IMR-90 (cell line): ENCODE measurements at regions not wholly inside any gene's neighbourhood (a gene's known extent, or its start where the extent isn't known, plus 50 kb on each side); places are given as distances from the start of the nearest gene placed in this dataset.

Experiments
- ATAC-seq: fragments of 200-7000 bp; cut with Tn5 transposase; 2 replicates; pipeline ENCODE4 v1.9.1; 2020; ENCODE audit warnings: low read depth, mild to moderate bottlenecking, moderate library complexity
- BruUV-seq: library from RNA; stranded (reverse); fragments of 400-500 nt; replicated peaks from 2 replicates; lab custom pipeline; 2021; lab: Mats Ljungman, UMichigan
- CTCF ChIA-PET: fragments of 300-600 bp; formaldehyde crosslinking; extraction: SDS; loops from one replicate; lab custom pipeline; 2021; ENCODE audit warnings: antibody characterized with exemption; lab: Yijun Ruan, JAX
- POLR2A ChIA-PET: fragments of 300-600 bp; sonication (Branson Sonifier 250); formaldehyde crosslinking; loops from one replicate; lab custom pipeline; 2022; ENCODE audit warnings: antibody characterized with exemption; ENCODE audit not compliant: unreplicated experiment; lab: Charles Lee
- DNase-seq: peaks from one replicate; pipeline ENCODE4 v3.0.0; 2013
- H2AFZ ChIP-seq: replicated peaks from 2 replicates; pipeline ENCODE3; 2013; ENCODE audit warnings: low read length, mild to moderate bottlenecking; ENCODE audit not compliant: poor library complexity
- H2AK5ac ChIP-seq: 2 replicates; pipeline ENCODE4 v1.6.1; 2013; ENCODE audit warnings: low read depth, low read length, inconsistent platforms
- H2AK9ac ChIP-seq: replicated peaks from 2 replicates; pipeline ENCODE3; 2013; ENCODE audit warnings: mild to moderate bottlenecking, low read depth, low read length, moderate library complexity; ENCODE audit not compliant: poor library complexity
- H2BK120ac ChIP-seq: 2 replicates; pipeline ENCODE4 v1.6.1; 2013; ENCODE audit warnings: low read depth, low read length, inconsistent platforms
- H2BK15ac ChIP-seq: 3 replicates; pipeline ENCODE4 v1.6.1; 2013; ENCODE audit warnings: low read depth, low read length, inconsistent platforms
- H2BK20ac ChIP-seq: 2 replicates; pipeline ENCODE4 v1.6.1; 2013; ENCODE audit warnings: low read depth, mild to moderate bottlenecking, inconsistent platforms, low read length, moderate library complexity
- H2BK5ac ChIP-seq: 2 replicates; pipeline ENCODE4 v1.6.1; 2013; ENCODE audit warnings: mild to moderate bottlenecking, low read depth, low read length, inconsistent platforms; ENCODE audit not compliant: poor library complexity, severe bottlenecking
- H3K14ac ChIP-seq: replicated peaks from 2 replicates; pipeline ENCODE4 v1.6.1; 2013; ENCODE audit warnings: low read depth, low read length, inconsistent platforms
- H3K18ac ChIP-seq: 2 replicates; pipeline ENCODE4 v1.6.1; 2013; ENCODE audit warnings: low read depth, low read length, control low read depth
- H3K23ac ChIP-seq: 2 replicates; pipeline ENCODE4 v1.6.1; 2013; ENCODE audit warnings: low read depth, low read length, inconsistent platforms
- H3K27ac ChIP-seq: 2 replicates; pipeline ENCODE4 v1.5.1; 2013; ENCODE audit warnings: mild to moderate bottlenecking, control low read depth, low read length; ENCODE audit not compliant: insufficient read depth
- H3K27me3 ChIP-seq: 2 replicates; pipeline ENCODE4 v1.6.1; 2013; ENCODE audit warnings: low read length; ENCODE audit not compliant: control insufficient read depth, insufficient read depth
- H3K36me3 ChIP-seq: 2 replicates; pipeline ENCODE4 v1.6.1; 2013; ENCODE audit warnings: low read length, mixed read lengths; ENCODE audit not compliant: control insufficient read depth, insufficient read depth
- H3K4ac ChIP-seq: 2 replicates; pipeline ENCODE4 v1.6.1; 2013; ENCODE audit warnings: low read depth, low read length, inconsistent platforms
- H3K4me1 ChIP-seq: 2 replicates; pipeline ENCODE4 v1.6.1; 2013; ENCODE audit warnings: low read length, mixed read lengths; ENCODE audit not compliant: control insufficient read depth, insufficient read depth
- H3K4me2 ChIP-seq: 2 replicates; pipeline ENCODE4 v1.6.1; 2013; ENCODE audit warnings: low read depth, mild to moderate bottlenecking, control low read depth, low read length, moderate library complexity
- H3K4me3 ChIP-seq: 2 replicates; pipeline ENCODE4 v1.5.1; 2013; ENCODE audit warnings: low read depth, mild to moderate bottlenecking, control low read depth, low read length, moderate library complexity; ENCODE audit not compliant: insufficient read depth
- H3K56ac ChIP-seq: 2 replicates; pipeline ENCODE4 v1.6.1; 2013; ENCODE audit warnings: low read length, inconsistent platforms; ENCODE audit not compliant: insufficient read depth; ENCODE audit errors: extremely low read depth
- H3K79me1 ChIP-seq, 2 experiments: 2 replicates each; pipeline ENCODE4 v1.6.1; 2013; ENCODE audit warnings: low read length in 2 of 2, inconsistent platforms in 1 of 2, low read depth in 1 of 2
- H3K9ac ChIP-seq: 2 replicates; pipeline ENCODE4 v1.6.1; 2013; ENCODE audit warnings: low read depth, low read length, control low read depth
- H3K9me1 ChIP-seq: 2 replicates; pipeline ENCODE4 v1.6.1; 2013; ENCODE audit warnings: low read length, inconsistent platforms; ENCODE audit not compliant: insufficient read depth
- H3K9me3 ChIP-seq: 2 replicates; pipeline ENCODE4 v1.6.1; 2013; ENCODE audit warnings: low read length; ENCODE audit not compliant: control insufficient read depth, insufficient read depth
- H4K20me1 ChIP-seq: 2 replicates; pipeline ENCODE4 v1.6.1; 2013; ENCODE audit warnings: low read length, inconsistent platforms; ENCODE audit not compliant: insufficient read depth
- H4K5ac ChIP-seq: 2 replicates; pipeline ENCODE4 v1.6.1; 2013; ENCODE audit warnings: mild to moderate bottlenecking, low read depth, low read length, control low read depth
- H4K8ac ChIP-seq, 2 experiments: 2 replicates each; pipeline ENCODE4 v1.6.1; 2013; ENCODE audit warnings: low read depth in 2 of 2, low read length in 2 of 2, control low read depth in 1 of 2, inconsistent platforms in 1 of 2
- H4K91ac ChIP-seq: 2 replicates; pipeline ENCODE4 v1.6.1; 2013; ENCODE audit warnings: low read depth, low read length, inconsistent platforms; ENCODE audit not compliant: insufficient read depth
- CEBPB ChIP-seq: IDR thresholded peaks from 2 replicates; pipeline ENCODE4 v1.6.1; 2012; ENCODE audit warnings: low read depth, low read length, improper control_type of control experiment
- CHD1 ChIP-seq: IDR thresholded peaks from 2 replicates; pipeline ENCODE4 v1.6.1; 2012; ENCODE audit warnings: low read depth, low read length, improper control_type of control experiment
- ELK1 ChIP-seq: fragments of 150-350 bp; IDR thresholded peaks from 2 replicates; pipeline ENCODE4 v1.6.1; 2016; ENCODE audit warnings: low read depth, mild to moderate bottlenecking, low read length, moderate library complexity, borderline replicate concordance
- FOS ChIP-seq: fragments of 150-350 bp; IDR thresholded peaks from 2 replicates; pipeline ENCODE4 v1.6.1; 2016; ENCODE audit warnings: low read depth, low read length
- MAFK ChIP-seq: IDR thresholded peaks from 2 replicates; pipeline ENCODE4 v1.6.1; 2012; ENCODE audit warnings: low read depth, low read length, improper control_type of control experiment
- MAZ ChIP-seq: IDR thresholded peaks from 2 replicates; pipeline ENCODE4 v1.6.1; 2012; ENCODE audit warnings: low read depth, mild to moderate bottlenecking, low read length, improper control_type of control experiment, moderate library complexity, borderline replicate concordance
- NFE2L2 ChIP-seq: fragments of 150-350 bp; IDR thresholded peaks from 2 replicates; pipeline ENCODE4 v1.6.1; 2016; ENCODE audit warnings: low read depth, mild to moderate bottlenecking, low read length
- RAD21 ChIP-seq: IDR thresholded peaks from 2 replicates; pipeline ENCODE4 v1.6.1; 2012; ENCODE audit warnings: low read length, improper control_type of control experiment
- RFX5 ChIP-seq: IDR thresholded peaks from 2 replicates; pipeline ENCODE4 v1.8.0; 2012; ENCODE audit warnings: low read depth, mild to moderate bottlenecking, low read length, moderate library complexity
- SMC3 ChIP-seq: fragments of 150-350 bp; IDR thresholded peaks from 2 replicates; pipeline ENCODE4 v1.6.1; 2016; ENCODE audit warnings: low read depth, mild to moderate bottlenecking, antibody characterized with exemption, low read length, moderate library complexity
- WGBS, 2 experiments: methylation state at CpG; one replicate each; pipeline versions ENCODE4 v1.1.5 to v1.1.7; 2013; ENCODE audit warnings: missing lambda C conversion rate in 2 of 2; ENCODE audit not compliant: insufficient read length in 1 of 2; ENCODE audit errors: extremely low coverage in 2 of 2; 5-methylcytosine and 5-hydroxymethylcytosine counted together
- dilution Hi-C: fragments of 300-500 bp; cut with HindIII; formaldehyde crosslinking; loops from one replicate; pipeline ENCODE4 v1.14.3; 2018; ENCODE audit warnings: low sequenced_read_pairs; ENCODE audit not compliant: unreplicated experiment
- in situ Hi-C: fragments of 300-500 bp; cut with MboI; formaldehyde crosslinking; loops from 3 replicates; pipeline ENCODE4 v1.14.3; 2019; ENCODE audit warnings: low sequenced_read_pairs, inconsistent platforms, mixed read lengths
- intact Hi-C: fragments of 100-400 bp; cut with micrococcal nuclease; formaldehyde crosslinking; loops from 2 replicates; pipeline ENCODE4 v1.10.0; 2022

DNA sequence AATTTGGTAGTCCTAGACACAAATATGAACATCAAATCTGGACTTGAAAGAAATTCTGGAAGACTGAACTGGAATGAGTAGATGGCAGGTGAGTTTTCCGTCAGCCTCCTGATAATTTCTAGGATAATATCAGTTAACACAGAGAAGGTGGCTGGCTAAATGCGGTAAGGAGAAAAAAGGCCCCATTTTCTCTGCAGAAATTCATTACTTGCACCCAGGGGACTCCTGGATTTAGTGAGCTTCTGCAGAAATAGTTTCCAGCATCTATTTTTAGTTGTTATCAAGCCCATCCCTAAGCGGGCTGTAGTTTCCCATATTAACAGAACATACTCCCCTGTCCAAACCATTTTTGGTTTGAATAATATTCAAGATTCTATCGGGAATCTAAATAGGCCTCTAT lies 181.9 kb upstream of the TCERG1L start:
- TF ChIP-seq CEBPB (no peak), RAD21 (no peak), CHD1 (no peak), ELK1 (no peak), SMC3 (no peak), MAZ (no peak), FOS (no peak), NFE2L2 (no peak), MAFK (no peak), RFX5 (no peak)
- Histone ChIP-seq H3K4me2 (no peak overlapping the region), H4K5ac (no peak overlapping the region), H2BK5ac (no peak overlapping the region), H3K27ac (no peak overlapping the region), H3K9ac (no peak overlapping the region), H3K27me3 (no peaks in the 10 kb centered on the region), H4K8ac (no peak overlapping the region), H3K23ac (no peak overlapping the region), H2BK15ac (no peak overlapping the region), H2AK5ac (no peak overlapping the region), H3K36me3 (no peaks in the 10 kb centered on the region), H3K9me1 (no peaks in the 10 kb centered on the region), H3K4ac (no peak overlapping the region), H3K4me1 (no peaks in the 10 kb centered on the region), H2AK9ac (no peak overlapping the region), H2BK120ac (no peak overlapping the region), H3K79me1 (no peaks in the 10 kb centered on the region), H3K18ac (no peak overlapping the region), H2AFZ (no peak overlapping the region), H3K56ac (no peak overlapping the region), H3K14ac (no peak overlapping the region), H2BK20ac (no peak overlapping the region), H3K9me3 (peaks cover 42% of the 10 kb centered on the region), H3K4me3 (no peak overlapping the region), H4K20me1 (no peaks in the 10 kb centered on the region), H4K91ac (no peak overlapping the region)
- no peak for ATAC-seq
- ChIA-PET CTCF (no interaction called here), POLR2A (no interaction called here)
- BruUV-seq = no TSS peak
- dilution Hi-C loops = no loop called here
- no peak for DNase-seq
- no CpG with 5 or more reads among the region's 4 CpGs for WGBS, 2 experiments
- intact Hi-C loops = no loop called here
- in situ Hi-C loops = no loop called here
